Ishikawa (cell line): ENCODE measurements at regions not wholly inside any gene's neighbourhood (a gene's known extent, or its start where the extent isn't known, plus 50 kb on each side); places are given as distances from the start of the nearest gene placed in this dataset.

Source experiments
- CEBPB ChIP-seq: IDR thresholded peaks from 2 replicates; pipeline ENCODE4 v1.6.1; 2012
- CREB1 ChIP-seq: IDR thresholded peaks from 2 replicates; pipeline ENCODE4 v1.6.1; 2012; ENCODE audit warnings: low read depth
- EGR1 ChIP-seq: IDR thresholded peaks from 2 replicates; pipeline ENCODE4 v1.6.1; 2012
- EP300 ChIP-seq: IDR thresholded peaks from 2 replicates; pipeline ENCODE4 v1.6.1; 2012; ENCODE audit warnings: borderline replicate concordance
- FOXM1 ChIP-seq: IDR thresholded peaks from 2 replicates; pipeline ENCODE4 v1.6.1; 2012; ENCODE audit warnings: low read depth, borderline replicate concordance
- MAX ChIP-seq: IDR thresholded peaks from 2 replicates; pipeline ENCODE4 v1.6.1; 2012
- NFIC ChIP-seq: IDR thresholded peaks from 2 replicates; pipeline ENCODE4 v1.6.1; 2012
- RAD21 ChIP-seq: IDR thresholded peaks from 2 replicates; pipeline ENCODE4 v1.6.1; 2012; ENCODE audit warnings: low read depth
- REST ChIP-seq: IDR thresholded peaks from 2 replicates; pipeline ENCODE4 v1.6.1; 2012; ENCODE audit warnings: low read depth, mild to moderate bottlenecking
- TAF1 ChIP-seq: IDR thresholded peaks from 2 replicates; pipeline ENCODE4 v1.6.1; 2012; ENCODE audit warnings: low read depth, mild to moderate bottlenecking
- TCF12 ChIP-seq: IDR thresholded peaks from 2 replicates; pipeline ENCODE4 v1.6.1; 2012; ENCODE audit warnings: low read depth
- TEAD4 ChIP-seq: IDR thresholded peaks from 2 replicates; pipeline ENCODE4 v1.6.1; 2012
- USF1 ChIP-seq: IDR thresholded peaks from 2 replicates; pipeline ENCODE4 v1.6.1; 2012
- YY1 ChIP-seq: IDR thresholded peaks from 2 replicates; pipeline ENCODE4 v1.6.1; 2012; ENCODE audit warnings: low read depth
- ZBTB7A ChIP-seq: IDR thresholded peaks from 2 replicates; pipeline ENCODE4 v1.6.1; 2012; ENCODE audit warnings: low read depth

GRCh38 chr10:25076506-25077177 lies 60.2 kb downstream of the THNSL1 start:
- TF ChIP-seq TCF12 (no peak), CEBPB (no peak)

- TF ChIP-seq CEBPB (no peak), MAX (no peak), REST (no peak), EP300 (no peak), TCF12 (no peak), YY1 (no peak), CREB1 (no peak), RAD21 (no peak), TEAD4 (no peak), FOXM1 (no peak)
Measured at GRCh38 chr10:25078658-25079431, 62.4 kb downstream of the THNSL1 start.

GRCh38 chr10:25080880-25081581 lies 64.6 kb downstream of the THNSL1 start:
- TF ChIP-seq YY1, result 0 out of 2 replicates have a peak, but pooled peaks have one; percentile 58
- 0 out of 2 replicates have a peak, but pooled peaks have one; percentile 22 for TF ChIP-seq TEAD4
- no peak for TF ChIP-seq CEBPB
- TF ChIP-seq MAX, result no peak
- peak; percentile 96 for TF ChIP-seq RAD21
- TF ChIP-seq CREB1, result no peak
- TF ChIP-seq ZBTB7A, result no peak
- TF ChIP-seq EP300, result no peak
- no peak for TF ChIP-seq TCF12
- TF ChIP-seq TAF1, result no peak

- TF ChIP-seq EP300 (no peak), YY1 (no peak), ZBTB7A (no peak), REST (no peak), CEBPB (no peak), MAX (no peak), NFIC (no peak), CREB1 (no peak), USF1 (no peak), TEAD4 (no peak), FOXM1 (no peak), RAD21 (no peak), TAF1 (no peak), TCF12 (no peak), EGR1 (no peak)
Measured at GRCh38 chr10:25082276-25083204, 66.1 kb downstream of the THNSL1 start.
